ENCODE measurements at regions not wholly inside any gene's neighbourhood (a gene's known extent, or its start where the extent isn't known, plus 50 kb on each side); places are given as distances from the start of the nearest gene placed in this dataset.
A peak's percentile ranks its signal among the peaks of the same experiment; 100 is the strongest.
"Not testable (repeated sequence)": the region's sequence is repeated elsewhere in the genome, so short reads cannot be mapped to it uniquely, and the experiment has no call there.

DNA sequence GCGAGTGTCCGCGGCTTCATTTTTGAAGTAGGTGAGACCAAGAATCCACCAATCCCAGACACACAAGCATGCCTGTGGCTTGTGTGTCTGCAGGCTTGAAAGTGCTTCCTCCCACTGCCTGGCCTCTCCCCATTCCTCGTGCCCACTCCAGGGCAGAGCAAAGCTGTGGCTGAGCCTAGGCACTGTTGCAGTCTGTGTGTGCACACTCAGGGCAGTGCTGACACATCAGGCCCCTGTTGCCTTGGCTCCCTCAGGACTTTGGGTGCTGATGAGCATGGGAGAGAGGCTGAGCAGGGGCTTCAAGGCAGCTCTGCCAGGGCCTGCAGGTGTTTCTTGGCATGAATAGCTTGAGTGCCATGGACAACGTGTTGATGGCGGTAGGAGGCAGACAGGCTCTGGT, 776.7 kb downstream of the CDH11 start:
- H3K27ac ChIP-seq: no peak overlapping the region
- intact Hi-C loops (cut with DNase I): no loop called here
- no peaks in the 10 kb centered on the region for H3K9me3 ChIP-seq
- no peaks in the 10 kb centered on the region for H3K27me3 ChIP-seq
- no peaks in the 10 kb centered on the region for H3K36me3 ChIP-seq
- no peaks in the 10 kb centered on the region for H3K4me1 ChIP-seq
- no peak for FAIRE-seq
- H3K4me3 ChIP-seq: no peak overlapping the region
- WGBS, 2 donors: 85 to 92% methylated on average over 6 of the region's 6 CpGs
- TF ChIP-seq, protein P1, sequence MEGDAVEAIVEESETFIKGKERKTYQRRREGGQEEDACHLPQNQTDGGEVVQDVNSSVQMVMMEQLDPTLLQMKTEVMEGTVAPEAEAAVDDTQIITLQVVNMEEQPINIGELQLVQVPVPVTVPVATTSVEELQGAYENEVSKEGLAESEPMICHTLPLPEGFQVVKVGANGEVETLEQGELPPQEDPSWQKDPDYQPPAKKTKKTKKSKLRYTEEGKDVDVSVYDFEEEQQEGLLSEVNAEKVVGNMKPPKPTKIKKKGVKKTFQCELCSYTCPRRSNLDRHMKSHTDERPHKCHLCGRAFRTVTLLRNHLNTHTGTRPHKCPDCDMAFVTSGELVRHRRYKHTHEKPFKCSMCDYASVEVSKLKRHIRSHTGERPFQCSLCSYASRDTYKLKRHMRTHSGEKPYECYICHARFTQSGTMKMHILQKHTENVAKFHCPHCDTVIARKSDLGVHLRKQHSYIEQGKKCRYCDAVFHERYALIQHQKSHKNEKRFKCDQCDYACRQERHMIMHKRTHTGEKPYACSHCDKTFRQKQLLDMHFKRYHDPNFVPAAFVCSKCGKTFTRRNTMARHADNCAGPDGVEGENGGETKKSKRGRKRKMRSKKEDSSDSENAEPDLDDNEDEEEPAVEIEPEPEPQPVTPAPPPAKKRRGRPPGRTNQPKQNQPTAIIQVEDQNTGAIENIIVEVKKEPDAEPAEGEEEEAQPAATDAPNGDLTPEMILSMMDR (IDR thresholded peaks at IDR 0.05): no peak
- DNase-seq: no peak
- no peak for ATAC-seq

DNA sequence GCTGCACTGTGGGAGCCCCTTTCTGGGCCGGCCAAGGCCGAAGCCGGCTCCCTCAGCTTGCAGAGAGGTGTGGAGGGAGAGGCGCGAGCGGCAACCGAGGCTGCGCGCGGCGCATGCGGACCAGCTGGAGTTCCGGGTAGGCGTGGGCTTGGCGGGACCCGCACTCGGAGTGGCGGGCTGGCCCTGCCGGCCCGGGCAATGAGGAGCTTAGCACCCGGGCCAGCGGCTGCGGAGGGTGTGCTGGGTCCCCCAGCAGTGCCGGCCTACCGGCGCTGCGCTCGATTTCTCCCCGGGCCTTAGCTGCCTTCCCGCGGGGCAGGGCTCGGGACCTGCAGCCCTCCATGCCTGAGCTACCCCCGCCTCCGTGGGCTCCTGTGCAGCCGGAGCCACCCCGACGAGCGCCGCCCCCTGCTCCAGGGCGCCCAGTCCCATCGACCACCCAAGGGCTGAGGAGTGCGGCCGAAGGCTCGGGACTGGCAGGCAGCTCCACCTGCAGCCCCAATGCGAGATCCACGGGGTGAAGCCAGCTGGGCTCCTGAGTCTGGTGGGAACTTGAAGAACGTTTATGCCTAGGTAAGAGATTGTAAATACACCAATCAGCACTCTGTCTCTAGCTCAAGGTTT, 777.9 kb downstream of the CDH11 start:
- H3K27ac ChIP-seq; H3K27me3 ChIP-seq; intact Hi-C loops (cut with DNase I); ATAC-seq; H3K9me3 ChIP-seq; FAIRE-seq; H3K36me3 ChIP-seq; H3K4me3 ChIP-seq; H3K4me1 ChIP-seq: not testable (repeated sequence)
- peak in 2 of 6 donors; percentile 52 to 55 for DNase-seq
- WGBS, 2 donors: 86 to 94% methylated on average over 33 to 47 of the region's 47 CpGs

DNA sequence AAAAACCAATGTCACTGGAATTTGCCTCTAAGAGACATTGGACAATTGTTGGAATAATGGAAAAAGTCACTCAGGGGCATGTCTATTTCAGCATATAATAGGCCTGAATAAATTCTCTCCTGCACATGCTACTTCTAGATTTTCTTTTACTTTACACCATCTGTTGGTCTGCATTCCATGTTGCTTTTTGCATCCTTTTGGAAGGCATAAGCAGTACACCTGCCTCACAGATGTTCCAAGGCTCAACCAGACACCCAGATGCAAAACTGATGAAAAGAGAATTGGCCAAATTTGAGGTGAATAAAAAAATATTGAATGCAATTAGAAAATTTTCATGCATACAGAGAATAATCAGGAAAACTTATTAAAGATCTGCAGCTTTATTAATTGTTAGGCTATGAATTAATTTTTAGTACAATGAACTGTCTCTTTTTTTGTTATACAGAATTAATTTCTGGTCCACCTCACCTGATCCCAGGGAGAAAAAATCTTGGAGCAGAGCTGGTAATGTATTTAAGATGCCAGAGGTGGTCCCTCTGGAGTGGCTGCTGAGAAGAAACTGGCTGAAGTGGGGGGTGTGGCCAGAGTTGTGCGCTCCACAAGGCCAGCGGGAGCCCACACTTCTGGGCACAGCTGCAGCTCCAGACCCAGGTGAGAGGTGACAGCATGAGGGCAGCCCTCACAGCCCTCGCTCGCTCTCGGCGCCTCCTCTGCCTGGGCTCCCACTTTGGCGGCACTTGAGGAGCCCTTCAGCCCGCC, 778.6 kb downstream of the CDH11 start:
- TF ChIP-seq, protein P1 (IDR thresholded peaks at IDR 0.05): no peak
- intact Hi-C loops (cut with DNase I): no loop called here
- Histone ChIP-seq H3K4me3 (no peak overlapping the region), H3K4me1 (no peaks in the 10 kb centered on the region), H3K27ac (no peak overlapping the region), H3K36me3 (no peaks in the 10 kb centered on the region), H3K9me3 (no peaks in the 10 kb centered on the region), H3K27me3 (no peaks in the 10 kb centered on the region)
- no peak for DNase-seq
- FAIRE-seq: no peak
- WGBS, 2 donors: 92 to 96% methylated on average over 7 to 8 of the region's 8 CpGs
- ATAC-seq: no peak

DNA sequence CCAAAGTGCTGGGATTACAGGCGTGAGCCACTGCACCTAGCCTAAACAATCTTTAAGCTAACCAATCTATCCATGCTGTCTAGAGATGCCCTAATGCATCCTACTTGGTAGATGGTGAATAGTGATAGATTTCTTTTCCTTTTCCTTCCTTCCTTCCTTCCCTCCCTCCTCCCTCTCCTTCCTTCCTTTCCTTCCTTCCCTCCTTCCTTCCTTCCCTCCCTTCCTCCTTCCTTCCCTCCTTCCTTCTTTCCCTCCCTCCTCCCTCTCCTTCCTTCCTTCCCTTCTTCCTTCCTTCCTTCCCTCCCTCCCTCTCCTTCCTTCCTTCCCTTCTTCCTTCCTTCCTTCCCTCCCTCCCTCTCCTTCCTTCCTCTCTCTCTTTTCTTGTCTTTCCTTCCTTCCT, 780.5 kb downstream of the CDH11 start:
- H3K36me3 ChIP-seq; H3K4me1 ChIP-seq; H3K27me3 ChIP-seq; H3K27ac ChIP-seq; ATAC-seq; H3K9me3 ChIP-seq; DNase-seq; intact Hi-C loops (cut with DNase I); FAIRE-seq; H3K4me3 ChIP-seq: not testable (repeated sequence)
- 47 to 53% methylated on average over 1 of the region's 1 CpG for WGBS, 2 donors

DNA sequence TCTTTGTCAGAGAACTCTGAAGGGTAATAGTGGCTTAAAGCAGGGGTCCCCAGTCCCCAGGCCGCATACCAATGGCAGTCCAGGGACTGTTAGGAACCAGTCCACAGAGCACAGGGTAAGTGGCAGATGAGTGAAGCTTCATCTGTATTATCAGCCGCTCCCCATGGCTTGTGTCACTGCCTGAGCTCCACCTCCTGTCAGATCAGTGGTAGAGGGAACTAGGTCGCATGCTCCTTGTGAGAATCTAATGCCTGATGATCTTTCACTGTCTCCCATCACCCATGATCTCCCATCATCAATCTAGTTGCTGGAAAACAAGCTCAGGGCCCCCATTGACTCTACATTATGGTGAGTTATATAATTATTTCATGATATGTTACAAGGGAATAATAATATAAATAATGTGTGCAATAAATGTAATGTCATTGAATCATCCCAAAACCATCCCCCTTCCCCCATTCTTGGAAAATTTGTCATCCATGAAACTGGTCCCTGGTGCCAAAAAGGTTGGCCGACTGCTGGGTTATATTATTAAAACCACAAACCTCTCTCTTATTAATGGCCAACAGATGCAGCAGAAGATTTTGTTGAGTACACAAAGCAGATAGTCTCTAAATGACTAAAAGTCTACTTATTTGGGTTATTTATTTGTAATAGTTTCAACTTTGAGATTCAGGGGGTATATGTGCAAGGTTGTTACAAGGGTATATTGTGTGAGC, 782.7 kb downstream of the CDH11 start:
- no peak for DNase-seq
- no peak for FAIRE-seq
- no peaks in the 10 kb centered on the region for H3K9me3 ChIP-seq
- H3K36me3 ChIP-seq: no peaks in the 10 kb centered on the region
- H3K27ac ChIP-seq: no peak overlapping the region
- intact Hi-C loops (cut with DNase I): no loop called here
- no peaks in the 10 kb centered on the region for H3K4me1 ChIP-seq
- H3K4me3 ChIP-seq: no peak overlapping the region
- WGBS, 2 donors: 63 to 79% methylated on average over 4 of the region's 4 CpGs
- H3K27me3 ChIP-seq: no peaks in the 10 kb centered on the region
- ATAC-seq: no peak
- TF ChIP-seq, protein P1 (IDR thresholded peaks at IDR 0.05): no peak

Measured in pancreas (tissue), 10 donors.